ENCODE measurements at regions not wholly inside any gene's neighbourhood (a gene's known extent, or its start where the extent isn't known, plus 50 kb on each side); places are given as distances from the start of the nearest gene placed in this dataset.
"Not testable (repeated sequence)": the region's sequence is repeated elsewhere in the genome, so short reads cannot be mapped to it uniquely, and the experiment has no call there.

GRCh38 chr1:102210891-102211290 is 214.2 kb upstream of the OLFM3 start:
- not testable (repeated sequence) for TF ChIP-seq CTCF, POLR2A, EP300, POLR2AphosphoS5 (IDR thresholded peaks at IDR 0.05)

Data from stomach (tissue), 4 donors.